Right atrium auricular region (tissue), 2 donors: ENCODE measurements at regions not wholly inside any gene's neighbourhood (a gene's known extent, or its start where the extent isn't known, plus 50 kb on each side); places are given as distances from the start of the nearest gene placed in this dataset.

ENCODE experiments used
- DNase-seq: peaks from one replicate; pipeline ENCODE4 v3.0.0-alpha.2; 2019; ENCODE audit warnings: low spot score
- H3K27ac ChIP-seq, 2 donors: fragments of 200-600 bp; sonication (generic); 1 replicate in 1 of 2; 2 replicates in 1 of 2; pipeline ENCODE4 v1.5.1; 2016 to 2019
- H3K27me3 ChIP-seq, 2 donors: fragments of 200-600 bp; sonication (generic); one replicate each; pipeline versions ENCODE4 v1.5.1 to v1.6.0; 2017 to 2019
- H3K36me3 ChIP-seq: fragments of 200-600 bp; sonication (generic); one replicate; pipeline ENCODE4 v1.5.1; 2016
- H3K4me1 ChIP-seq, 2 donors: fragments of 200-600 bp; sonication (generic); one replicate each; pipeline versions ENCODE4 v1.5.1 to v1.6.0; 2017 to 2019
- H3K4me3 ChIP-seq, 2 donors: fragments of 200-600 bp; sonication (generic); 1 replicate in 1 of 2; 2 replicates in 1 of 2; pipeline ENCODE4 v1.5.1; 2017 to 2019; ENCODE audit warnings: mild to moderate bottlenecking in 1 of 2, moderate library complexity in 1 of 2
- H3K9me3 ChIP-seq, 2 donors: fragments of 200-600 bp; sonication (generic); one replicate each; pipeline ENCODE4 v1.5.1; 2019
- TF ChIP-seq, protein P1 (sequence below), 2 donors: fragments of 200-600 bp; sonication (generic); IDR thresholded peaks; one replicate each; pipeline ENCODE4 v1.5.1; 2019; ENCODE audit warnings: antibody characterized with exemption in 2 of 2

DNA sequence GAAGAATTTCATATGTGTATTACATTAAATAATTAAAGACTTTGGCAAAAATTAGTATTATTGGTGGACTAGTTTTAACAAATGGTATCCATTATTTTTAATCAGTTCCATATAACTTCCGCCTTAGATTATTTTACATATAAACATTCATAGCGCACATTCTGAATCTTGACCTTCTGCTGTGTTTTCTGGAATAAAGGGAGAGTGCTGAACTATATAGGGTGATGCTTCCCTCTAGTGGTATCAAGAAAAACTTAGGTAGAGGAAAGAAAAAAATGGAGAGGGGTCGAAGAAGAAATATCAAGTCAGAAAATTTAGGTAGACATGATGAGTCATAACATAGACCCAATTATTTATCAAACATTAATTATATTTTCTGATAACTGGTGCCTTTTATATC lies 155.6 kb upstream of the PACRGL start:
- no peaks in the 10 kb centered on the region for H3K9me3 ChIP-seq
- no peak for DNase-seq
- no peaks in the 10 kb centered on the region for H3K4me1 ChIP-seq
- no peak overlapping the region for H3K4me3 ChIP-seq
- TF ChIP-seq, protein P1, sequence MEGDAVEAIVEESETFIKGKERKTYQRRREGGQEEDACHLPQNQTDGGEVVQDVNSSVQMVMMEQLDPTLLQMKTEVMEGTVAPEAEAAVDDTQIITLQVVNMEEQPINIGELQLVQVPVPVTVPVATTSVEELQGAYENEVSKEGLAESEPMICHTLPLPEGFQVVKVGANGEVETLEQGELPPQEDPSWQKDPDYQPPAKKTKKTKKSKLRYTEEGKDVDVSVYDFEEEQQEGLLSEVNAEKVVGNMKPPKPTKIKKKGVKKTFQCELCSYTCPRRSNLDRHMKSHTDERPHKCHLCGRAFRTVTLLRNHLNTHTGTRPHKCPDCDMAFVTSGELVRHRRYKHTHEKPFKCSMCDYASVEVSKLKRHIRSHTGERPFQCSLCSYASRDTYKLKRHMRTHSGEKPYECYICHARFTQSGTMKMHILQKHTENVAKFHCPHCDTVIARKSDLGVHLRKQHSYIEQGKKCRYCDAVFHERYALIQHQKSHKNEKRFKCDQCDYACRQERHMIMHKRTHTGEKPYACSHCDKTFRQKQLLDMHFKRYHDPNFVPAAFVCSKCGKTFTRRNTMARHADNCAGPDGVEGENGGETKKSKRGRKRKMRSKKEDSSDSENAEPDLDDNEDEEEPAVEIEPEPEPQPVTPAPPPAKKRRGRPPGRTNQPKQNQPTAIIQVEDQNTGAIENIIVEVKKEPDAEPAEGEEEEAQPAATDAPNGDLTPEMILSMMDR (IDR thresholded peaks at IDR 0.05) = peak in 1 of 2 donors; percentile 65
- H3K27ac ChIP-seq = no peak overlapping the region
- H3K36me3 ChIP-seq = no peaks in the 10 kb centered on the region
- H3K27me3 ChIP-seq = no peaks in the 10 kb centered on the region

DNA sequence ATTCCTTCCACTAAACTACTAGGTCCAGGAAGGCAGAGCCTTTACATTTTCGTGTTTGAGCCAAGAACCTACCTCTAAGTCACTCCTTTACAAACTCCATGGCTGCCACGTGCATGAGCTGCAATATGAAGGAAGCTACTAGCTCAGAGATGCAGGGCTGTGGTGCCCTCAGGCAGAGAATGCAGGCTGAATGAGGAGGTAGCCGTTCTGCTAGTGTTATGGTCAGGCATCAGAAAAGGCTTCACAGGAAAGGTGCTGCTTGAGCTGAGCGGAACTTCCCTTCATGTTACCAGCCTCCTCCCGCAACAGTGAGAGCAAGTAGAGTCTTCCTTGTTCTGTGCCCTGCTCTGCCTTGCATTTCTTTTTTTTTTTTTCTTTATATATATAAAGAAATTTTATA lies 148.3 kb upstream of the PACRGL start:
- H3K27me3 ChIP-seq = no peaks in the 10 kb centered on the region
- no peaks in the 10 kb centered on the region for H3K36me3 ChIP-seq
- no peaks in the 10 kb centered on the region for H3K9me3 ChIP-seq
- H3K4me3 ChIP-seq = no peak overlapping the region
- TF ChIP-seq, protein P1 (IDR thresholded peaks at IDR 0.05) = no peak
- H3K27ac ChIP-seq = no peak overlapping the region
- H3K4me1 ChIP-seq = no peaks in the 10 kb centered on the region
- no peak for DNase-seq

GRCh38 chr4:20554134-20554533 lies 146.1 kb upstream of the PACRGL start:
- Histone ChIP-seq H3K27ac (no peak overlapping the region), H3K4me3 (no peak overlapping the region), H3K27me3 (no peaks in the 10 kb centered on the region), H3K9me3 (no peaks in the 10 kb centered on the region), H3K36me3 (no peaks in the 10 kb centered on the region), H3K4me1 (no peaks in the 10 kb centered on the region)
- TF ChIP-seq, protein P1 (IDR thresholded peaks at IDR 0.05) = no peak
- DNase-seq = no peak

GRCh38 chr4:20565075-20565721 lies 135.1 kb upstream of the PACRGL start:
- Histone ChIP-seq H3K36me3 (no peaks in the 10 kb centered on the region), H3K9me3 (no peaks in the 10 kb centered on the region), H3K27ac (no peak overlapping the region), H3K27me3 (no peaks in the 10 kb centered on the region), H3K4me3 (no peak overlapping the region), H3K4me1 (no peaks in the 10 kb centered on the region)
- no peak for DNase-seq
- TF ChIP-seq, protein P1 (IDR thresholded peaks at IDR 0.05) = no peak

DNA sequence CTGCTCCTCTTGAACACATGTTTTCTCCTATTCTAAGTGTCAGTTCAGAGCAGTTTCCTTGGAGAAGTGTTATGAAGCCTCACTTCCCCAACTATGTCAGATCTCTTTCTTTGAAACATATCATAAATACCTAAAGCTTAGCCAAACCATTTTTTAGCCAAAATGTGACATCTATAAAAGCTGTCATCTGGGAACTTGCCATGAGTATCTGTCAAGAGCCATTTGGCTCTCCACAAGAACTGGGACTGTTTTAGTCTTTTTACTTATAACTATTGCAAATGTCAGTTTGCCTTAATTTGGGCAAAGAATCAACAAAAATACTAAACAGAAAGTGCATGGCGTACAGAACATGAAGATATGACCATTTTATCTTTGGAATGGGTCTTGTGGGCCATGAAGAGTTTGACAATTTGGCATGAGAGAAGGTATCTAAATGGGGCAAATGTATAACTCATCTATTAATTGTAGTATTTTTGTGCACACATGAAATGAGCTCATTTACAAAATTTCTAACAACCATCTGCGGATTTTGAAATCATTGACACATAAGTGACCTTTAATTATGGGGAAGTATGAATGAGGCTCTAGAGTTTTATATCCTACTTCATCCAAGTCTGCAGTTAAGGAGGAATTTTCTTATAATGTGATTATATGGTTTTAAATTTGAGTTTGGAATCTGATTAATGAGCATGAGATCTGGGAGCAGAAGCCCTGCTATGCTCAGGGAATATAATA lies 129.1 kb upstream of the PACRGL start:
- no peak overlapping the region for H3K27ac ChIP-seq
- TF ChIP-seq, protein P1 (IDR thresholded peaks at IDR 0.05) = no peak
- H3K4me1 ChIP-seq = no peaks in the 10 kb centered on the region
- no peaks in the 10 kb centered on the region for H3K36me3 ChIP-seq
- no peak for DNase-seq
- H3K4me3 ChIP-seq = no peak overlapping the region
- H3K27me3 ChIP-seq = no peaks in the 10 kb centered on the region
- no peaks in the 10 kb centered on the region for H3K9me3 ChIP-seq
